HTR-8/SVneo (cell line): ENCODE measurements at regions not wholly inside any gene's neighbourhood (a gene's known extent, or its start where the extent isn't known, plus 50 kb on each side); places are given as distances from the start of the nearest gene placed in this dataset.

ENCODE experiments used
- DNase-seq: peaks from one replicate; pipeline ENCODE4 v3.0.0; 2011; ENCODE audit warnings: low spot score, mixed read lengths; ENCODE audit not compliant: insufficient read length
- FAIRE-seq: peaks from 2 replicates; lab custom pipeline; 2011; peaks lifted over from hg19 to GRCh38; lab: Jason Lieb, UNC

DNA sequence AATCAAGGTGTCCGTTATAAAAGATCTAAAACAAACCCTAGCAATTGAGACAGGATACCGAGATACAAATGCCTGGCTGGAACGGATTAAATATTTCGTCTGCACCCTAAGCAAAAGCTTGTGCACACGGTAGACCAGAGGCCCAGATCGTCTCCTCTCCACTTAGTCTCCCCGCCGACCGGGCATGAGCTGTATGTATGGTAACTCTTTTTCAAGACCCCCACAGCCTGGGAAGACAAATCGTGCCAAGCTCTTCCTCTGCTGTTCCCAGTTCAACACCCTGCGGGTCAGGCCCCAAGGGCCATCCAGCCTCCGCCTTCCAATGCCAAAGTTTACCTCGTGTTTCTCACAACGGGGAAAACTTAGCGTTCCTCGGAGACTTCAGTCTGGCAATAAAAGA, 285.7 kb upstream of the GALNT17 start:
- FAIRE-seq: no peak
- no peak for DNase-seq

DNA sequence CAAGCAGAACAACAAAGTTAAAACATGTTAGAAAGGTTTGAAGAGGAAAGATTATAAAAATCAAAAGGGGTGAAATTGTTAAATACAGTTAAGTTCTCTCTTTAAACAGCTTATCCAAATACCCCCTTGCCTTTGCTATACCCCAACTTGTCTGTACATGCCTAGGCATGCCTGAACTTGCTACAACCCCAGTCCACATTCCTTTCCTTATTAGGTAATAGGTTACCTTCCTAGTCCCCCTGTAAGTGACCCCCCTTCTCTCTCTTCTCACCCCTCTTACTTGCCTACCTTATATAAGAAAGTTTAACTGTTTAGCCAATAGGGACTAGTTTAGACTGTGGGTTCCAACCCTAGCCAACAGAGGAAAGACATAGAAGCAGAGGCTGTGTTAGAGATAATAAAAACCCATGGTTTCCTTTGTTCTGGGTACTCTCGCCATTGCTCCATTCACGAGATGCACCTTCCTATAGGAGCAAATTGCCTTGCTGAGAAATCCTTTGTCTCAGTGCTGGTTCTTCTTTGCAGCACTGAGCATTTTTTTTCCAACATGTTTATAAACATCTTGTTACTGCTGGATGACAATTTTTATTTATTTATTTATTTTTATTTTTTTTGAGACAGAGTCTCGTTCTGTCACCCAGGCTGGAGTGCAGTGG, 282.2 kb upstream of the GALNT17 start:
- no peak for DNase-seq
- FAIRE-seq: no peak

DNA sequence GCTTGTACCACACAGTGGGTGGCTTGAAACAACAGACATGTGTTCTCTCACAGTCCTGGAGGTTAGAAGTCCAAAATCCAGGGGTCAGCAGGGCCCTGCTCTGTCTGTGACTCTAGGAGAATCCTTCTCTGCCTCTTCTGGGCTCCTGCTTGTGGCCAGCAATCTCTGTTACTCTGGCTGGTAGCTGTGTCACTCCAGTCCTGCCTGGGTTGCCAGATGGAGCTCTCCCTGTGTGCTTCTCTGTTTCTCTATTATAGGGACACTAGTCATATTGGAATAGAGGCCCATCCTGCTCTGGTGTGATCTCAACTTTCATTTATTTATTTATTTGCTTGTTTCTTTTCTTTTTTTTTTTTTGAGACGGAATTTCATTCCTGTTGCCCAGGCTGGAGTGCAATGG, 276.6 kb upstream of the GALNT17 start:
- DNase-seq: no peak
- no peak for FAIRE-seq

DNA sequence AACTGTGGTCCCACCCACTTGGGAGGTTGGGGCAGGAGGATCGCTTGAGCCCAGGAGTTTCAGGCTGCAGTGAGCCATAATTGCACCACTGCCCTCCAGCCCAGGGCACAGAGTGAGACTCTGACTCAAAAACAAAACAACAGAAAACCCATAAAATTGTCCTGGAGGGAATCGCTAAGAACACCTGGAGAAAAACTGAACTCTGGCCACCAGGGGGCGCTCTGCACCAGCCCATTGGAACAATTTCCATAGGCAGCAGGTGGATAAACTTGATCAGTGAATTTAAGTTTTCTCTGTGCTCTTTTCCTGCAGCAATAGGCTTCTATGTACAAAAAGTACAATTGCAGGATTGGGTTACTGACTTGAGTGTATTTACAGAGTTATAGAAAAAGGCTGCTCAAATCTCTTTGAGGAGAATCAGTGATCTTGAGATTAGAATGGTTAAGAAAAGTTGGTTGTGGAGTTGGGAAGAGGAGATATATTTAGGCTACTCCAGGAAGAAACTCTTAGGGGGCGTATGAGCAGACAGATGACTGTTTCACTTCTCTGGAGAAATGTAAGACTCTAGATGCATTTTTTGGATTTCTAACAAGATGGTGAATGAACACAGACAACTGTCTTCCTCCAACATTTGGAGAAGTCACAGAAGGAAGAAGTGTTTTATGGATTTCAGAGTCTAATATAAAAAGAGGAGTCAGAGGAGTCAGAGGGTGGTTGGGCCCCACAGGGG, 274.9 kb upstream of the GALNT17 start:
- FAIRE-seq (no peak), DNase-seq (peak; percentile 32)

DNA sequence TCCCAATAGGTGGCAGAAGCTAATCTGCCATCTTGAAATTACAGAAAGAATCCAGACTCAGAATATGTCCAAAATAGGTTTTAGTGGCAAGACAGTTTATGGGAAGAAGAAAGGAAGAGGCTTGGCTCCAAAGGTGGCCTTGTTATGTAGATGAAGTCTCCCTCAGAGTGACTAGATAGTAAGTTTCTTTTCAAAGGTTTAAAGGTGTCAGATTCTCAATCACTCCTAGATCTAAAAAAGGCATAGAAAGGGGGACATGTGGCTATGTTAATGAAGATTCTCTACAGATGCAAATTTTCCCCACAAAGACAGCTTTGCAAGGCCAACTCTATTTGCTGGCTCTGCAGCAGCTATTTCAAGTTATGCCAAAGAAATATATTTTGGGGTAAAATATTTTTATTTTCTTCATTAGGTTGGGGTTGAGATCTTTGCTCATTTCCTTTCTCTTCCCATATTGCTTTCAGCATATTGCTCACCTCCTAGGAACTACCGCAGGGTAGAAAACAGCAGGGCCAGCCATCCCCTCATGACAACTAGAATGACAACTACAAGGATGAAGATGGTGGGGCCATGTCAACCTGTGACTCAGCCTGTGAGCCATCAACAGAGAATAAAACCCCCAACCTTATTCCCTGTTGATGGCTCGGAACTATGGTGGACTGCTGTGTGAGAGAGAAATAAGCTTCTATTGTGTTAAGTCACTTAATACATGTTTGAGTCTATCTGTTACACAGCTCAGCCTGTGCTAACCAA, 274.0 kb upstream of the GALNT17 start:
- FAIRE-seq: no peak
- DNase-seq: no peak

DNA sequence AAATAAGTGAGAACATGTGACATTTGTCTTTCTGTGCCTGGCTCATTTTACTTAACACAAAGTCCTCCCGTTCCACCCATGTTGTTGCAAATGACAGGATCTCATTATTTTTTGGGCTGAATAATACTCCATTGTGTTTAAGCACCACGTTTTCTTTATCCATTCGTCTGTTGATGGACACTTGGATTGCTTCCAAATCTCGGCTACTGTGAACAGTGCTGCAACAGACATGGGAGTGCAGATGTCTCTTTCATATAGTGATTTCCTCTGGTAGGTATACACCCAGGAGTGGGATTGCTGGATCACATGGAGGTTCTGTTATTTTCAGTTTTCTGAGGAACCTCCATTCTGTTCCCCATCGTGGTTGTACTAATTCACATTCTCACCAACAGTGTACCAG, 264.4 kb upstream of the GALNT17 start:
- FAIRE-seq (no peak), DNase-seq (no peak)

DNA sequence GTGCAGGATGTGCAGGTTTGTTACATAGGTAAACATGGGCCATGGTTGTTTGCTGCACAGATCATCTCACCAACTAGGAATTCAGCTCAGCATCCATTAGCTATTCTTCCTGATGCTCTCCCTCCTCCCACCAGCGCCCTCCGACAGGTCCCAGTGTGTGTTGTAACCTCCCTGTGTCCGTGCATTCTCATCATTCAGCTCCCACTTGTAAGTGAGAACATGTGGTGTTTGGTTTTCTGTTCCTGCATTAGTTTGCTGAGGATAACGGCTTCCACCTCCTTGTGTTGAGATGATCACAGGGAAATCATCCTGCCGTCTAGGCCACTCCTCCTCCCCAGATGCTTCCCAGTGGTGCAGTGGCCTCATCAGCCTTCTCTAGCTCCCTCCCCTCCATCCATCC, 261.6 kb upstream of the GALNT17 start:
- DNase-seq (no peak), FAIRE-seq (no peak)

DNA sequence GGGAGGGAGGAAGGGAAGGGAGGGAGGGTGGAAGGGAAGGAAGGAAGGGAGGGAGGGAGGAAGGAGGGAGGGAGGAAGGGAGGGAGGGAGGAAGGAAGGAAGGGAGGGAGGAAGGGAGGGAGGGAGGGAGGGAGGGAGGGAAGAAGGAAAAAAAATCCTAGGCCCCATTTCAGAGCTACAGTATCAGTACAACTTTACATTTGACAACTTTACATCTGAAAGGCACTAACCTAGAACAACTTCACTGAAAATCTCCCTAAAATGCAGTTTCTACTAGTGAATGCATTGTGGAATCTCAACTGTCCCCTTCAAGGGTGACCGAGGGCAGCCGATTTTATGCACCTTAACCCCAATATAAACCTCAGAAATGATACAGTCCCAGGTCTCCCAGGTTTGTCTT, 259.8 kb upstream of the GALNT17 start:
- DNase-seq (no peak), FAIRE-seq (no peak)

DNA sequence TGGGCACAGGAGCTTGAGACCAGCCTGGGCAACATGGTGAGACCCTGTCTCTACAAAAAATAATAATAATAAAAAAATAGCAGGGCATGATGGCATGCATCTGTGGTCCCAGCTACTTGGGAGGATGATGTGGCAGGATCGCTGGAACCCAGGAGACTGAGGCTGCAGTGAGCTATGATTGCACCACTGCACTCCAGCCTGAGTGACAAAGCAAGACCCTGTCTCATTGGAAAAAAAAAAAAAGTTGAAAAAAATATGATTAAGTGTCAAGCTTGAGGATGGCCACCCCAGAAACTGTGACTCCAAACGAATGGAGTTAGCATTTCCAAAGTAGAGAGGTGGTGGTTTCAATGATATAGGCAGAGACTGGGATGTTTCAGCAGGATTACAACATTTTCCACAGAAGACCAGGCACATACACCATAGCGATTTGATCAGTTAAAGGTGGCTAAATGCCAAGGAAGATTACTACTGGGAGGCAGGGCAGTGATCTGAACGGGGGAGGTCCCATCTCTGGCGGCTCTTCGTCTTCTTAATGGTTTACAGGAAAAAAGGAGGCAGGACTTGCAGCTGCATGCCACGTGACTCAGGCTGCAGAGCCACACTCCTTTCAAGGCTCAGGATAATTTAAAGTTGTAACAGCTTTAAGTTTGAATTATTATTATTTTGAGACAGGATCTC, 250.6 kb upstream of the GALNT17 start:
- DNase-seq (no peak), FAIRE-seq (no peak)

DNA sequence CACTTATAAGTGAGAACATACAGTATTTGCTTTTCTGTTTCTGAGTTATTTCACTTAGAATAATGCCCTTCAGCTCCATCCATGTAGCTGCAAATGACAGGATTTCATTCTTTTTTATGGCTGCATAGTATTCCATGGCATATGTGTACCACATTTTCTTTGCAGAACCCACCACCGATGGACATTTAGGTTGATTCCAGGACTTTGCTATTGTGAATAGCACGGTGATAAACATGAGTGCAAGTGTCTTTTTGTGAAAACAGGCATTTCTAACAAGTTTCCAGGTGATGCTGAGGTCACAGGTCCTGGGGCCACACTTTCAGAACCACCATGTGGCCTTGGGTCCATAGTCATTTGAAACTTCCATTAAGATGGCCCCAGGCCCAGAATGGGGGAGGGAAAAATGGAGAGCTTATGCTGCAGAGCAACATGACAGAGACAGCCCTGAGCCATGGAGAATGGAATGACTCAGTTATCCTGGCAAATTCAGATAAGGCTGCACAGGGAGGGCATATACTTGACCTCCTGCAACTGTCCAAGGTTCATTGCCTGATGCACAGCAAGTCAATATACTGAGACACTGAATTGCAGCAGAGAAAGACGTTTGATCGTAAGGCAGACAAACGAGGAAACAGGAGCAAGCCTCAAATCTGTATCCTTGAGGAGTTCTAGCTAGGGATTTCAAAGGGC, 248.0 kb upstream of the GALNT17 start:
- FAIRE-seq (no peak), DNase-seq (no peak)

DNA sequence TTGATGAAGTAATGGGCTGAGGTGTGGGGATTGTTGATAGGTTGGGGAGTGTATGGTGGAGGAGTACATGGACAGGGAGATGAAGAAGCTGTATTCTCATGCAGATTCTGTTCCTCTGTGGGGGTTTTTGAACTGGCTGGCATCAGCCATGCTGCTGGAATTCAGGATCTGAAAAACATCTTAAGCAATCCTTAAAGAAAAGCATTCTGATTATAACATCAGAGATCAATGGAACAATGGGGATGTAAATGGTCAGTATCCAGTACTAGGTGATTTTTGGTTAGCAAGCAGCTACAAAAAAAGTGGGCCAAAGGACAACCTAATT, 247.5 kb upstream of the GALNT17 start:
- DNase-seq: no peak
- FAIRE-seq: no peak

DNA sequence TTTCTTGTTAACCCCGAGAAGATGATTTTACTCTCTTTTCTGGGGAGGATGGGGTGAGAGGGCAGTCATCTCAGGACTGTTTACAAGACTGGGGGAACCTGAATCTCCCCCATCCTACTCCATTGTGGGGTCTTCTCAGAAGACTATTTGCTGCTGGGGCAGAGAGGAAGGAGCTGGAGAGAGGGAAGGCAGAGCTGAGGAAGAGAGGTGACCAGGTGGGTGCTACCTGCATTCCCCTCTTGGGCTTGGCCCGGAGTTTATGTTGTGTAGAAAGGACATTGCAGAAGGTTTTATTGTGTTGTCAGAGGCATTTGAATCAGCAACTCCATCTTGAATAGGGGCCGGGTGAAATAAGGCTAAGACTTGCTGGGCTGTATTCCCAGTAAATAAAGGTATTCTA, 247.1 kb upstream of the GALNT17 start:
- FAIRE-seq (no peak), DNase-seq (no peak)

DNA sequence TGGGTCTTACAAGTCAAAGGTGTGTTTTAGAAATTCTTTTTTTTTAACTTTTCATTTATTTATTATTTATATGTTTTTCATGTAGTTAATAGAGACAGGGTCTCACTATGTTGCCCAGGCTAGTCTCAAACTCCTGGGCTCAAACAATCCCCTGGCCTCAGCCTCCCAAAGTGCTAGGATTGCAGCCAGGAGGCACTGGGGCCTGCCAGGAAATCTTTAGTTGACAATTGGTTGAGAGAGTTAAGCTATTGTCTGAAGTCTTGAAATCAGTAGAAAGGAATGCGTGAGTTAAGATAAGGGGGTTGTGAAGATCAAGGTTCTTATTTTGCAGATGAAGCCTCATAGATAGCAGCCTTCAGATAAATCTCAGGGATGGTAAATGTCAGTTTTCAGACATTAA, 245.4 kb upstream of the GALNT17 start:
- no peak for FAIRE-seq
- no peak for DNase-seq

DNA sequence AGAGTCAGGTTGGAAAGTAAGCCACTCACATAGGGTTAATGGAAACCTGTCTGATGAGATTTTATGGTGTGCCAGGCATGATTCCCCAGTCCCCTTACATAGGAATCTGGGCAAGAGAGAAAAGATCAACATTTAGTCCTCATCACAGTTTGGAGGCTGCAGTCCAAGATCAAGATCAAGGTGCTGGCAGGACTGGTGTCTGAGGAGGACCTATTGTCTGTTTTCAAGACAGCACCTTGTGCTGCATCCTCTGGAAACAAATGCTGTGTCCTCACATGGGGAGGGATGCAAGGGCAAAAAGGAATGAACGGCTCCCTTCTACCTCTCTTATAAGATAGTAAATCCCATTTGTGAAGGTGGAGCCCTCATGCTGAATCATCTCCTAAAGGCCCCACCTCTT, 244.8 kb upstream of the GALNT17 start:
- FAIRE-seq (no peak), DNase-seq (no peak)

DNA sequence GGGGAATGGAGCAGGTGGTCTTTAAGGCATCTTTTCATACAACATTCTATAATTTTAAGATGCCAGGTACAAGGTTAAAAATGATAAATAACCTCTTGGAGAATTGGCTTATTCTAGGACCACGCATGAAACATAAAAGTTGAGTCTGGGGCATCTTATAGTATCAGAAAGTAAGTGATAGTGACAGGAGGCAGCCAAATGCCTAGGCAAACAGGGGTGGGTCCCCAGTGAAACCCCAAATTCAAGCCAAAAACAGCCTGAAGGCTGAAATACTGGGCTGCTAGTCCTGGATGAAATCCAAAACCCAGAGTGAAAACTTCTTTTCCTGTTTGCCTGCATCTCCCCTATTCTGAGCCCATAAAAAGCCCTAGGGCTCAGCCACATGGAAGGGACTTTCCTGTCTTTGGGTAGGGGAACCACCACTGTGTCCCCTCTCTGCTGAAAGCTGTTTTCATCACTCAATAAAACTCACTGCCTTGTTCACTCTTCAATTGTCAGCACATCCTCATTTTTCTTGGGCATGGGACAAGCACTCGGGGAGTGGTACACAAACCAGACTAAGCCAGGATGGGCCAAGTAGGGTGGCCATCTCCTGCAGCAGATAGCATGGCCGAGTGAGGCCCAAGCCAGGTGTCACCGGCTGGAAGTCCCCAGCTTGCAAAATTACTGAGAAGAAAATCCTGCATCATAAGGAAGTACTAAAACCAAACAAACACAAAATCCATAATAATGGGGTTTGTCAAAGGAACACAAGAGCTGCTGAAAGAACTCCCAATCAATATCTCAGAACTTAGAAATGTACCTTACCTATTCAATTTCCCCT, 241.6 kb upstream of the GALNT17 start:
- FAIRE-seq: no peak
- DNase-seq: no peak

DNA sequence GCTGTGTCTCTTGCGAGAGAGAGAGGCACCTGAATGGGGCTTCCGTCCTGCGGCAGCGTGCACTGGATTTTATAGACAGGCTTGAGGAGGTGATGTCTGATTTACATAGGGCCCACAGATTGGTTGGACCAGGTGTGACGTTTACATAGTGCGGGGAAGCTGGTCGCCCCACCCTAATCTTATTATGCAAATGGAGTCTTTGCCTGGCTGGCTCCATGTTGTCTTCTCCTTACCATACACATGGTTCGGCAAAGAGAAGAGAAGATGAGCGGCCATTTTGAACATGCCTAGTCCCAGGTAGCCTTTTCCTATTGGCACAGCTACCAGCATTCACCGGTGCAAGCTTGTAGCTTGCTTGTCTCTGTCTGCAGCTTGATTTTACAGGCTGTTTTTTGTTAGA, 238.5 kb upstream of the GALNT17 start:
- DNase-seq: no peak
- FAIRE-seq: no peak

DNA sequence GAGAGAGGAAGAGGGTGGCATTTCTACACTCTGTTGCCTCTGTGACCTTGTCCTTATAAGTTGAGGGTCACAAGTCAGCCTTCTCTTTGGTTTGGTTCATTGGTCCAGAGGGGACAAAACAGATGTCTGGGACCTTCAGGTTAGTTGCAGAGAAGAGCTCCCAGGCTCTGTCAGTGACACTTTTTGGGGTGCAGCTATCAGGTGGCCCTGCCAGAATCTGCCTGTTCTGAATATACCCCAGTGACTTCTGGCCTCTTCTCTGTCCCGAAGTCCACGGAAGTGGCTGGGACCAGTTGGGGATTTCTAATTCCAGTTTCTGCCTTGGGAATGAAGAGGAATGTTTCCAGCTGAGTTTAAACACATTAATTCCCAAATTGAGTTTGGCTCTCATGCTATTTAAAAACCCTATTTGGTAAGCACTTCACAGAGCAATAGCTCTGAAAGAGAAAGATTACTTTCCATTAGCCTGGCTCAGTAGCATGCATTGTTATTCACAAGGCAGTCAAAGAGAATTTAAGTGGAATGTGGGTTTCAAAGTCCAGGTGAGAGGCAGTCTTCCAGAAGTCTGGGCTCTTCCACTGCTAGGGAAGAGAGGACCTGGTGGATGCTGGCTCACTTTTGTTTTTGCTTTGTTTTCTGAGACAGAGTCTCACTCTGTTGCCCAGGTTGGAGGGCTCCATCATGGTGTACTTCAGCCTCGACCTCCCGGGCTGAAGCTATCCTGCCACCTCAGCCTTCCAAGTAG, 237.8 kb upstream of the GALNT17 start:
- DNase-seq (no peak), FAIRE-seq (no peak)

DNA sequence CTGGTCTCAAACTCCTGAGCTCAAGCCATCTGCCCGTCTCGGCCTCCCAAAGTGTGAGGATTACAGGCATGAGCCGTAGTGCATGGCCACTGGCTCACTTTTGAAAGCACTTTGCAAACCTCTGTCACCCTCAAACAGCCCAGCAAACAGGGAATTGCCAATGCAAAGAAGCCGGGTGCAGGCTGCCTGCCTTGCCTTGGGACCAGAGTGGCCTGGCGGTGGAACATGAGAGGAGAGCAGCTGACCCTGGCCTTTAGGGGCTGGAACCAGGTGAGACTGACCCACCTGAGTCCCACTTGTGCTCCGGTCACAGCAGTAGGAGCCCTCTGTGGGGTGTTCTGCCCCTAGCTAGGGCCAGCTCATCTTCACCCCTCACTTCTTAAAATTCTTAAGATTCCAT, 237.1 kb upstream of the GALNT17 start:
- no peak for DNase-seq
- FAIRE-seq: no peak
